GM10266 (cell line): ENCODE measurements at regions not wholly inside any gene's neighbourhood (a gene's known extent, or its start where the extent isn't known, plus 50 kb on each side); places are given as distances from the start of the nearest gene placed in this dataset.

Experiments
- DNase-seq: peaks from one replicate; pipeline ENCODE4 v3.0.0; 2012; ENCODE audit errors: extremely low spot score
- TF ChIP-seq, protein P1 (sequence below): IDR thresholded peaks from 2 replicates; pipeline ENCODE4 v1.5.1; 2012; ENCODE audit warnings: mild to moderate bottlenecking, low read depth; ENCODE audit not compliant: control insufficient read depth, insufficient read depth; ENCODE audit errors: missing control alignments

DNA sequence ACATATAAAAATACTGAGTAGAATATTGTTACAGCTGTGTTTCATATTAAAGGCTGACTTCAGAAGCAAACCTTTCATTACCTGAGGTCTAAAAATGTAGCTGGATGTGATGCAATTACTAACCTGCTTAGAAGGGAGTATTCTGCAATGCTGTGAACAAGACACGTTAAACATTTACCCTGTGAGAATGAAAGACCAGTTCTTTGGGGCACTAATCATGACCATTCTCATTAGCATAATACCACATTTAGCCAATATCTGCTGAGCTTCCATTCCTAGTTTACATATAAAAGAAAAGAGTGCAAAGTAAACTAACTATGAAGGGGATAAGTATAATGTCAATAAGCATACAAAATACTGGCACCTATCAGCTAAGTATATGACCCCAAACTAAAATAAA is 784.0 kb upstream of the KLHL29 start:
- no peak for DNase-seq
- TF ChIP-seq, protein P1, sequence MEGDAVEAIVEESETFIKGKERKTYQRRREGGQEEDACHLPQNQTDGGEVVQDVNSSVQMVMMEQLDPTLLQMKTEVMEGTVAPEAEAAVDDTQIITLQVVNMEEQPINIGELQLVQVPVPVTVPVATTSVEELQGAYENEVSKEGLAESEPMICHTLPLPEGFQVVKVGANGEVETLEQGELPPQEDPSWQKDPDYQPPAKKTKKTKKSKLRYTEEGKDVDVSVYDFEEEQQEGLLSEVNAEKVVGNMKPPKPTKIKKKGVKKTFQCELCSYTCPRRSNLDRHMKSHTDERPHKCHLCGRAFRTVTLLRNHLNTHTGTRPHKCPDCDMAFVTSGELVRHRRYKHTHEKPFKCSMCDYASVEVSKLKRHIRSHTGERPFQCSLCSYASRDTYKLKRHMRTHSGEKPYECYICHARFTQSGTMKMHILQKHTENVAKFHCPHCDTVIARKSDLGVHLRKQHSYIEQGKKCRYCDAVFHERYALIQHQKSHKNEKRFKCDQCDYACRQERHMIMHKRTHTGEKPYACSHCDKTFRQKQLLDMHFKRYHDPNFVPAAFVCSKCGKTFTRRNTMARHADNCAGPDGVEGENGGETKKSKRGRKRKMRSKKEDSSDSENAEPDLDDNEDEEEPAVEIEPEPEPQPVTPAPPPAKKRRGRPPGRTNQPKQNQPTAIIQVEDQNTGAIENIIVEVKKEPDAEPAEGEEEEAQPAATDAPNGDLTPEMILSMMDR = no peak

DNA sequence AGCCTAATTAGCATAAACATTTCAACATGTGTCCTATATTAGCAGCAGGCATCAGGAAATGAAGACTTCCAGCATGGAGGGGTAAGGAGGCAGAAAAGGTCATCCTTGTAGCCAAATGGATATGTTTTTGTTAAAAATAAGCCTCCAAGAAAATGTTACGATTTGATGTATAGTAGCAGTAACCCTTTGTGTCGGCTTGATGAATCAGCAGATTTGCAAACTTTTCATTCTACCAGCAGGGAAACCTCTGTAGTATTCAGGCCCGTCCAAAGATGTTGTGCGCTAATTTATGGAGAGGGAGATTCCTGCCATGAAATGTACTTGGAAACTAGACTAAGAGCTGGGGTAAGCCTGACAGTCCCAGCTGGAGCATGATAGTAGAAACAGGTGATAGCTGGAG is 780.8 kb upstream of the KLHL29 start:
- no peak for DNase-seq
- TF ChIP-seq, protein P1 = no peak

DNA sequence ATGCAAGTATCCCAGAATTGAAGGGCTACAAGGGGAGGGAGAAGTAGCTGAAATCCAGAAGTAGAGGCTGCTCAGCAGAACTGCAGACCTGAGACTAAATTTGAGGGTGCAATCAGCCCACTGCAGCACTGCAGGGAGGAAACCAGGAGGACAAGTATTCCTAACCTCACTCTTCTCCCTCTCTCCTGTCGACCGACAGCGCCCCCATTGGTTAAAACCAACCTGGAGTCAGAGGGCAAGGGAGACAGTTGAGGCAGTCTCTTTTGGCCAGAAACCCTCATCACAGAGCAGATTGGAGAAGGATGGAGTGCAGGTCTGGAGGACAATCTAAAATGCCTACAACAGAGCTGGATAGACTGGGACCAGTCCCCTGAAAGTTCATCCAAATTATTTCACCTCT is 768.9 kb upstream of the KLHL29 start:
- DNase-seq = no peak

DNA sequence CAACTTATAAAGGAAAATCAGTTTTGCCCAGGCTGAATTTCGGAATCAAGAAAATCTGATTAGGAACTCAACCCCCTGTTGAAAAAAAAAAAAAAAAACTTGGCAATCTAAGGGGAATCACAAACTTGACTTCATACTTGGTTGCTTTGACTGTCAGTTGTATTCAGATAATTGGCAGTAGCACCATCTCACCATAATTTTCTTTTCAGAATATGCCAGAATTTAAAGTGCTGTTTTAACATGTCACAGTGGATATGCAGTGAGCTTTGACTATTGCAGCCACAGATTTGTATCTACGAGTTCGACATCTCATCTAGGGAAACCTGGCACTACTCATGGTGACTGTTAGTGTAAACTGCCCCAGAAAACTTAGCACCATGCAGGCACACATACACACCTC is 761.4 kb upstream of the KLHL29 start:
- TF ChIP-seq, protein P1 = no peak
- no peak for DNase-seq

More for the DNA sequence above, 768.9 kb upstream of the KLHL29 start:
- TF ChIP-seq, protein P1 = no peak

DNA sequence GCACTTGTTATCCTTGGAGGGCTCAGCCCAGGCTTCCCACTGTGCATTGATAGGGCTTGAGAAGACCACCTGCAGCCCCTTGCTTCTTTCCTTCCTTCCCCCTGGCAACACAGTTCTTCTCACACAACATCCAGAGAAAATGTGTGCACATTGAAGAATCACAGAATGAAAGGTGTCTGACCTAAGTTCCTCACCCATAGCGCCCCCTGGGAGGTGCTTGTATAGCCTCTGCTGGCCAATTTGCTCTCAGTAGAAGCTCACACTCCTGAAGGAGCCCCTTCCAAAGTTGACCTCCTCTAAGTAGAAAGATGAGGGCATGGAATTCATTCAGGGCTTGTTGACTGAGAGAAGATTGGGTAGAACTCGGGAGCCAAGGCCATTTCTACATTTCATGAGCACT is 758.4 kb upstream of the KLHL29 start:
- DNase-seq = no peak

DNA sequence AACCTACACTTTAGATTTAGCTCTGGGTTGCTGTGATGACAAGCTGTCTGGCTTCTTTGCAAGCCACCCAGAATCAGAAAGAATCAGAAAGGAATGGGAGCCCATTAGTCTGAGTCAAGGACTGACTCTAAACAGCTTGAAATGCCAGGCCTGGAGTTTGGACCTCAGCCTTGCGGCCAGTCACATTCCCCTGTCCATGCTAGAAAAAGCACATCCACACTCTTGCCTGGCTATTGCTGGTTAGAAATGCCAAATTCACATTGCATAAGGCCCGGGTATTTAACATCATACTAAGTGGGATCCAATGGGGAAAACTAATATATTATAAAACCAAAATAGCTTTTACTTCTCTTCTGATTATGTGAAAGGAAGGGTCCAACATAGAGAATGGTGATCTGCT is 756.8 kb upstream of the KLHL29 start:
- no peak for DNase-seq
- TF ChIP-seq, protein P1 = no peak

More for the DNA sequence above, 758.4 kb upstream of the KLHL29 start:
- TF ChIP-seq, protein P1 = peak; percentile 5

DNA sequence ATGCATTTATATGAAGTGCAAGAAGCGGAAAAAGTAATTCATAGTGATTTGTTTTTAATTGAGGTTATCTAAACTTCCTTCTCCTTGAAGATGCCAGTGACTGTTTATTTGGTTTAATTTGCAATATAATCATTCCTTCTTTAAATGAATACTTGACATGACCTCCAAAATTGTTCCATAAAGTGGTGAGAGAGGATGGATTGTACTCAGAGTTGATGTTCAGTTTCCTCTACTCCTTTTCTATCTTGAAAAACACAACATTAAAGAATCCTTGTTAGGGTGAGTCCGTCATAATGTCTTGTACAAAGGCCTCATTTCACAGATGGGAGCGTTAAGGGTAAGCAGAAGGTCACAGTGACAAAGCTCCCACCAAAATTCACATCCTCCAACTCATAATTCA is 756.1 kb upstream of the KLHL29 start:
- DNase-seq = no peak
- TF ChIP-seq, protein P1 = no peak
